HUDEP-2 (cell line): ENCODE measurements at regions not wholly inside any gene's neighbourhood (a gene's known extent, or its start where the extent isn't known, plus 50 kb on each side); places are given as distances from the start of the nearest gene placed in this dataset.
"Not testable (repeated sequence)": the region's sequence is repeated elsewhere in the genome, so short reads cannot be mapped to it uniquely, and the experiment has no call there.

ENCODE experiments used
- DNase-seq, 76 experiments: peaks; one replicate each; lab custom pipeline; 2025; ENCODE audit not compliant: unreplicated experiment in 76 of 76; lab: John Stamatoyannopoulos, UW

DNA sequence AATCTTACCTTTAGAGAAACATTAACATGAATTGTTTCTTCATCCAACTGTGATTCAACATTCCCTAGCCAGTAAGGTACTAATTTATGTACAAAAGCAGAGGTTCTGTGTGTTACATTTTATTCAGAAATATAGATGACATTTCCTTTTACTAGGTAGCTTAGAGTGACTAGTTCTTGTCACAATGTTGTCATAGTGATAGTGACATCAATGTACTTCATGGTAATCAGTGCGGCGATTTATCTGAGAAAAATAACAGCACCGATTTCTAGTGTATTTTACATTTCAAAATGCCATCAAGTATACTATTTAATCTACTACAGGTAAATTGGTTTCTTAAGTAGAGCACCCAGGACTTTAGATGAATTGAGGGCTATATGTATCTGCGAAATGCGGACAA, 72.1 kb upstream of the DGKB start:
- no peak for DNase-seq

- DNase-seq: no peak
Observed at GRCh38 chr7:14973712-14974428, 71.3 kb upstream of the DGKB start.

DNA sequence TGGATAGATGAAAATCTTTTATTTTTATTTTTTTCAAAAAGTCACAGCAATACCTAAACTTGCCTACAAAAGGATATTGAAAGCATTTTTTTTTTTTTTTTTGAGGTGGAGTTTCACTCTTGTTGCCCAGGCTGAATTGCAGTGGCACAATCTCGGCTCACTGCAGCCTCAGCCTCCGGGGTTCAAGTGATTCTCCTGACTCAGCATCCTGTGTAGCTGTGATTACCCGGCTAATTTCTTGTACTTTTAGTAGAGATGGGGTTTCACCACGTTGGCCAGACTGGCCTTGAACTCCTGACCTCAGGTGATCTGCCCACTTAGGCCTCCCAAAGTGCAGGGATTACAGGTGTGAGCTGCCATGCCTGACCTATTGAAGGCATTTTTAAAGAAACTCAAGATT, 69.1 kb upstream of the DGKB start:
- DNase-seq: not testable (repeated sequence)

DNA sequence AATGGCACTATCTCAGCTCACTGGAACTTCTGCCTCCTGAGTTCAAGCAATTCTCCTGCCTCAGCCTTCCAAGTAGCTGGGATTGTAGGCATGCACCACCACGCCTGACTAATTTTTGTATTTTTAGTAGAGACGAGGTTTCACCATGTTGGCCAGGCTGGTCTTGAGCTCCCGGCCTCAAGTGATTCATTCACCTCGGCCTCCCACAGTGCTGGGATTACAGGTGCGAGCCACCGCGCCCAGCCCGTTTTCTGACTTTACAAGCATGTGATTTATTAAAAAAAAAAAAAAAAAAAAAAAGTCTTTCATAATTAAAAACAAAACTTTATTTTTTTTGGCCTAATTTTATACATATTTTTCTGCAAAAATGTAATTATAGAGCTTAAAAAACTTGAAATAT, 64.8 kb upstream of the DGKB start:
- not testable (repeated sequence) for DNase-seq

DNA sequence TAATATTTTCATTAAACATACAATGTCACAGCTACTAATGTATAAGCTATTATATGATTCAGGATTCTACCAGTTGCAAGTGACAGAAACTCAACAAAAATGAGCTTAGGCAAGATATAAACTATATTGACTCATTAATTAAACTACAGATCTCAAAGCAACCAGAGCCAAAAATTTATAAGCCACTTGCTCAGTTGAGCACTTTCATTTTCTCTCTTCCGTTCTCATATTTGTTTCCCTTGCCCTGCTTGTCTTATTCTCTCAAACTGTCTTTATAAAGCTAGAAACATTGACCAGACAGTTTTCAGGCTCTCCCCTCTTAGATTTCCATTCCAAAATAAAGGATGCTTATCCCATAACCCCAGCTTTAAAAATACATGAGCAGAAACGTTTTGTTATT, 60.2 kb upstream of the DGKB start:
- no peak for DNase-seq

- DNase-seq: no peak
Observed at GRCh38 chr7:14960721-14961120, 58.2 kb upstream of the DGKB start.

DNA sequence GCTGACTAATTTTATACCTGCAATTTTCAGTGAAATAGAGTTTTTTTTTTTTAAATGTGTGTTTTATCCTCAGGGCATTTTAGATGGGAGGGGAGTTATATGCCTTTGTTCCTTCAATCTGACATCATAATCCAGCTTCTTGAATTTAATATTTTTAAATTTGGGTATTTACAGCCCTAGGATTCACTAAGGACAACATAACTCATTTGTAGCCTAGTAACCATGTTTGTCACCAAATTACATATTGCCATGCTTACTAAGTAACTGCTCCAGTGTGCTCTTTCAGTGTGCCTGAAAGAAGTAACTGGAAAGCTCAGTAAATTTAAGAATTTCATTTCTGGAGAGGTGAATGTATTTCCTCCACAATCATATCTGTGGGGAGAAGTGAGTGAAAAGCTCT, 56.8 kb upstream of the DGKB start:
- no peak for DNase-seq

DNA sequence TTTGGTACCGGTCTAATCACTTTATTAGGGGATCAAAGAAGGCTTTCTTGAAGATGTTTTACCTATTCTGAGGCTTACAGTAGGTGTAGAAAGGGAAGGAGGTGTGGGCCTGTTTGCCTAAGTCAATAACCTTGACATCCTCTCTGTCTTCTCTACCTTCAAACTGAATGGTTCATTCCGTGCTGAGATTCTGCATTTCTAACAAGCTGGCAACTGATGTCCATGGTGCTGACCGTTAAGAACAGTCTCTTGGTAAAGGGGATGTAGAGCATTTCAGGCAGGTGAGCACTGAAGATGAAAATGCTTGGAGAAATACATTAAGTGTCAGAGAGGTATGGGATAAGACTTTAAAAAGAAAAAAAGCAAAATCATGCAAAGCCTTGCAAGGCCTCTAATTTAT, 51.5 kb upstream of the DGKB start:
- no peak for DNase-seq
